Stimulated activated naive CD8-positive, alpha-beta T cell treated with anti-CD3 and anti-CD28 coated beads, Interleukin-15, Interleukin-2, amounts not matched to agents 100 U/mL and 50 U/mL, for 24 hours (primary cell): ENCODE measurements at regions not wholly inside any gene's neighbourhood (a gene's known extent, or its start where the extent isn't known, plus 50 kb on each side); places are given as distances from the start of the nearest gene placed in this dataset.
A peak's percentile ranks its signal among the peaks of the same experiment; 100 is the strongest.

ENCODE experiments used
- ATAC-seq: fragments of 150-1000 bp; cut with Tn5 transposase; one replicate; pipeline ENCODE4 v1.10.0; 2021
- DNase-seq: peaks from one replicate; pipeline ENCODE4 v3.0.0; 2021

DNA sequence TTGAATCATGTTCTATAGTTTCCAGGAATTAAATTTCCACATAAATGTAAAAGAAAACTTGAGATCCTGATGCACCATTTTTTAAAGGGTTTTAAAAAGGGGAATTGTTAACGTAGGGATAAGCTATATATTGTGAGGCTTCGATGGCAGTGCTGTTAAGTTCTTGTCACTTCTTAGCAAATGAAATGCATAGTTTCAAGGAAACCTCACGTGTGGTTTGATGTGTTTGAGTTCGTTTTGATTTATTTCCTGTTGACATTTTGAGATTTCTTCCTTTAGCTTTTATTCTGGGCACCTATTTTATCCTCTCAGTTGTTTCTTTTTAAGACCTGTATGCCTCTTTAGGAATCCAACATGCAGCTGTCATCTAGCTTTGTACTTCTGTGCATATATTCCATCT, 301.0 kb downstream of the DOCK8 start:
- no peak for ATAC-seq

GRCh38 chr9:517993-518392, 303.3 kb downstream of the DOCK8 start:
- ATAC-seq (peak; percentile 37), DNase-seq (no peak)

More for the DNA sequence above, 301.0 kb downstream of the DOCK8 start:
- DNase-seq = no peak

- DNase-seq (no peak), ATAC-seq (no peak)
Observed at GRCh38 chr9:518540-518939, 303.9 kb downstream of the DOCK8 start.

DNA sequence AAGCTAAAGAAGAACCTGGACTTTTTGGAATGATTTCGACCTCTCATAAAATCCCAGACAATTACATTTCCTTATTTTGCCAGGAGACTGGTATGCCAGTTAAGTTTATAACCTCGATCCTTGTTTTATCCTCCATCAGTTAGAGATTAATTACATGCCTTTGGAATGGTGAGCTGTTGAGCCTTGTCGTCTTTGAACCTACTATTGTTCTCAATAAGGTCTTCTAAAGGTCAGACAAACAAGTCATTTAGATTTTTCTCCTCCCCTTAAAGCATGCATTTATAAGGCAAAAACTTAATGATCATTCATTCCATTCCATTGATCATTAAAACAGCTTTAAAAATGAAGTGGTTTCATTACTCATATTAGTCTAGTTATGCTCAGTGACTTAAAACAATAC, 304.9 kb downstream of the DOCK8 start:
- ATAC-seq (no peak), DNase-seq (no peak)

DNA sequence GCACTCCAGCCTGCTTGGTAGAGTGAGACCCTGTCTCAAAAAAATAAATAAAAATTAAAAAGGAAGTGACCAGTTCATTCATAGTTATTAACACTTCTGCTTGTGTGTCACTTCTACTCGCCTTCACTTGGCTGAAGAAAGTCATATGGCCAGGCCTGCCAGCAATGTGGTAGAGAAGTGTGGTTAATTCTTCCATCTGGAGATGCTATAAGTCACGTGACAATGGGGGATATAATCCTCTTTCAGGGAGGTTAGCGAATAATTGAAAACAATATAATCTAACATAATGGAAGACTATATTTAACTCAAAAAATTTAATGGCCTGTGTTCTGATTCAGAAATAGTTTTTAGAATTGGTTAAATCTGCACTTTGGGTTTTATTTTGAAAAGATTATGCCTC, 305.6 kb downstream of the DOCK8 start:
- DNase-seq (no peak), ATAC-seq (no peak)

- no peak for ATAC-seq
- DNase-seq = no peak
Observed at GRCh38 chr9:522190-522589, 307.5 kb downstream of the DOCK8 start.

GRCh38 chr9:522658-523057, 308.0 kb downstream of the DOCK8 start:
- no peak for DNase-seq
- ATAC-seq = no peak

GRCh38 chr9:523444-523843, 308.8 kb downstream of the DOCK8 start:
- ATAC-seq (no peak), DNase-seq (no peak)

- ATAC-seq (no peak), DNase-seq (no peak)
Observed at GRCh38 chr9:524008-524407, 309.3 kb downstream of the DOCK8 start.

DNA sequence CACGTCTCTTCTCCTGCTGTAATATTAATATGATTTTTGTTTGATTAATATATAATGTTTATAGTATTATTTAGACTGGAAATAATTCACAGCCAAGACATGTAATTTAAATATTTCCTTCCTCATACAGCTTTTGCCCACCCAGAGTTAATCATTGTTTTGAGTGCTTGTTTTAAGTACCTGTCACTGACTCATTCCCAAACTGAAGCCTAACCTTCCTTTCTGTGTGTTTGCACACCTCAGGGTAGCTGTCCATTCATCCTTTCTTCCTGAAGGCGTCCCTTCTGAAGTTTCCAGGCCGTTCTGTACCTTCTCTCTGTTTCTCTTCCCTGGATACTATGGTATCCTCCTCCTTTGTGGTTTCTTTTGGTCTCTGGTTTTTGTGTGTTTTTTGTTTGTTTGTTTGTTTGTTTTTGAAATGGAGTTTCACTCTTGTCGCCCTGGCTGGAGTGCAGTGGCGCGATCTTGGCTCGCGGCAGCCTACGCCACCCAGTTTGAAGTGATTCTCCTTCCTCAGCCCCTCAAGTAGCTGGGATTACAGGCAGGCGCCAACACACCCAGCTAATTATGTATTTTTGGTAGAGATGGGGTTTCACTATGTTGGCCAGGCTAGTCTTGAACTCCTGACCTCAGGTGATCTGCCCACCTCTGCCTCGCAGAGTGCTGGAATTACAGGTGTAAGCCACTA, 312.4 kb downstream of the DOCK8 start:
- no peak for ATAC-seq

GRCh38 chr9:529731-530130, 311.8 kb upstream of the DMRT1 start:
- ATAC-seq = no peak
- DNase-seq = no peak

More for the DNA sequence above, 312.4 kb downstream of the DOCK8 start:
- no peak for DNase-seq

- ATAC-seq = no peak
- DNase-seq = no peak
Observed at GRCh38 chr9:530681-531080, 310.8 kb upstream of the DMRT1 start.

GRCh38 chr9:532707-533106, 308.8 kb upstream of the DMRT1 start:
- DNase-seq (no peak), ATAC-seq (no peak)

DNA sequence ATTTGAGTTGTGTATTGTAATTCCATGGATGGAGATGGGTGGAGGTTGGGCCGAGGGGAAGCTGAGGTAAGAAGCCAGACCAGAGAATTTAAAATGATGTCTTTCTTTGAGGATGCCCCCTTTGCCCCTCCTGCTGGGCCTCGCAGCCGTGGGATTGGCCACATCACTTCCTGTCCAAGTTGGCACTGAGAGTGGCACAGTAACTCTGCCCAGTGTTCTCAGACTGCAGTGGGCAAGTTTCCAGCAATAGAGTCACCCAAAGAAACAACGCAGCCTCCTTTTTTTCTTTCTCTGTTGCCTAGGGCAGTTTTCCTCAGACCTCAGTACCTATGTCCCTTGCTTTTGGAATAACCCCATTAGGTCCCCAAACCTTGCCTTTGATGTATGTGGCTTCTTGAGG, 306.6 kb upstream of the DMRT1 start:
- DNase-seq (no peak), ATAC-seq (no peak)

GRCh38 chr9:535356-535755, 306.1 kb upstream of the DMRT1 start:
- ATAC-seq (no peak), DNase-seq (no peak)

- DNase-seq (no peak), ATAC-seq (no peak)
Observed at GRCh38 chr9:536597-537511, 304.6 kb upstream of the DMRT1 start.

DNA sequence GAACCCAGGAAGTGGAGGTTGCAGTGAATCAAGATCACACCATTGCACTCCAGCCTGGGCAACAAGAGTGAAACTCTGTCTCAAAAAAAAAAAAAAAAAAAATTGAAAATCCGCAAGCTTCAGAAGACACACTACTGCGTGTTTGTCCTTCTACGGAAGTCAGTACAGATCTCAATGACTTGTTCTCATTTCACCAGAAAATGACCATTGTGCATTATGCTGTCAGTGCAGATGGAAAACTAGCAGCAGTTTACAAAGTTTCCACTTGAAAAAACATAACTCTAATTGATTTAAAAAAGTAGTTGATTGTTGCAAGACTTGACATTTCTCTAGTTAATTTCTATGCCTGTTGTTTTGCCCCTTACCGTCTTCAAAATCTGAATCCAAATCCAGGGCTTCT, 298.0 kb upstream of the DMRT1 start:
- no peak for DNase-seq
- no peak for ATAC-seq

GRCh38 chr9:545480-545879, 296.0 kb upstream of the DMRT1 start:
- no peak for DNase-seq
- ATAC-seq = no peak

GRCh38 chr9:546235-546634, 295.3 kb upstream of the DMRT1 start:
- ATAC-seq (no peak), DNase-seq (no peak)

GRCh38 chr9:546797-547223, 294.7 kb upstream of the DMRT1 start:
- DNase-seq (no peak), ATAC-seq (no peak)

DNA sequence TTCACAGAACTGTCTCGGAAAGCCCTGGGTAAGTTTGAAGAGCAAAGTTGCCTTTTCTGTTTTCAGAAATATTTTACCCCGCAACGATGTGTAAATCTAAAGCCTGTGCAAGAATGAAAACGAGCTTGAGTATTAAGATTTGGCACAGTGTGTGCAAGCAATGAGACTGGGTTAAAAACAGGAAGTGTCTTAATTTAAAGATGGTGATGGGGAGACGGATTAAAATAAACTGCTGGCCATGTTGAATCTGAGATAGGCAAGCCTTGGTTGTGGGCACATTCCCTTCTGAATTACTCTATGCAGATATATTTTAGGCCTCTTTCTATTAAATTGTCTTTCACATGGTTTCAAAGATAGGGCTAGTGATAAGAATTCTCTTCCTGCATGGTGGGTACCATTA, 294.2 kb upstream of the DMRT1 start:
- ATAC-seq = no peak

GRCh38 chr9:549455-549997, 292.0 kb upstream of the DMRT1 start:
- DNase-seq (no peak), ATAC-seq (no peak)

More for the DNA sequence above, 294.2 kb upstream of the DMRT1 start:
- DNase-seq = no peak

GRCh38 chr9:550333-550732, 291.2 kb upstream of the DMRT1 start:
- DNase-seq (no peak), ATAC-seq (no peak)
